ENCODE measurements at regions not wholly inside any gene's neighbourhood (a gene's known extent, or its start where the extent isn't known, plus 50 kb on each side); places are given as distances from the start of the nearest gene placed in this dataset.

DNA sequence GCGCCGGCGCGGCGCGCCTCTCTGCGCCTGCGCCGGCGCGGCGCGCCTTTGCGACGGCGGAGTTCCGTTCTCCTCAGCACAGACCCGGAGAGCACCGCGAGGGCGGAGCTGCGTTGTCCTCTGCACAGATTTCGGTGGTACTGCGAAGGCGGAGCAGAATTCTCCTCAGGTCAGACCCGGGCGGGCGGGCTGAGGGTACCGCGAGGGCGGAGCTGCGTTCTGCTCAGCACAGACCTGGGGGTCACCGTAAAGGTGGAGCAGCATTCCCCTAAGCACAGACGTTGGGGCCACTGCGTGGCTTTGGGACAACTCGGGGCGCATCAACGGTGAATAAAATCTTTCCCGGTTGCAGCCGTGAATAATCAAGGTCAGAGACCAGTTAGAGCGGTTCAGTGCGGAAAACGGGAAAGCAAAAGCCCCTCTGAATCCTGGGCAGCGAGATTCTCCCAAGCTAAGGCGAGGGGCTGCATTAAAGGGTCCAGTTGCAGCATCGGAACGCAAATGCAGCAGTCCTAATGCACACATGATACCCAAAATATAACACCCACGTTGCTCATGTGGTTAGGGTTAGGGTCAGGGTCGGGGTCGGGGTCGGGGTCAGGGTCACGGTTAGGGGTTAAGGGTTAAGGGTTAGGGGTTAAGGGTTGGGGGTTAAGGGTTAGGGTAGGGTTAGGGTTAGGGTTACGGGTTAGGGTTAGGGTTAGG is 168.4 kb downstream of the OR4F15 start:
- peak in 1 of 2 donors; percentile 9 for DNase-seq (ENCODE audit: low read depth in 2 of 2, low spot score in 1 of 2)
